ENCODE measurements at regions not wholly inside any gene's neighbourhood (a gene's known extent, or its start where the extent isn't known, plus 50 kb on each side); places are given as distances from the start of the nearest gene placed in this dataset.

- TF ChIP-seq EP300 (IDR thresholded peaks at IDR 0.05) (no peak), POLR2A (IDR thresholded peaks at IDR 0.05) (no peak)
- TF ChIP-seq, protein P1, sequence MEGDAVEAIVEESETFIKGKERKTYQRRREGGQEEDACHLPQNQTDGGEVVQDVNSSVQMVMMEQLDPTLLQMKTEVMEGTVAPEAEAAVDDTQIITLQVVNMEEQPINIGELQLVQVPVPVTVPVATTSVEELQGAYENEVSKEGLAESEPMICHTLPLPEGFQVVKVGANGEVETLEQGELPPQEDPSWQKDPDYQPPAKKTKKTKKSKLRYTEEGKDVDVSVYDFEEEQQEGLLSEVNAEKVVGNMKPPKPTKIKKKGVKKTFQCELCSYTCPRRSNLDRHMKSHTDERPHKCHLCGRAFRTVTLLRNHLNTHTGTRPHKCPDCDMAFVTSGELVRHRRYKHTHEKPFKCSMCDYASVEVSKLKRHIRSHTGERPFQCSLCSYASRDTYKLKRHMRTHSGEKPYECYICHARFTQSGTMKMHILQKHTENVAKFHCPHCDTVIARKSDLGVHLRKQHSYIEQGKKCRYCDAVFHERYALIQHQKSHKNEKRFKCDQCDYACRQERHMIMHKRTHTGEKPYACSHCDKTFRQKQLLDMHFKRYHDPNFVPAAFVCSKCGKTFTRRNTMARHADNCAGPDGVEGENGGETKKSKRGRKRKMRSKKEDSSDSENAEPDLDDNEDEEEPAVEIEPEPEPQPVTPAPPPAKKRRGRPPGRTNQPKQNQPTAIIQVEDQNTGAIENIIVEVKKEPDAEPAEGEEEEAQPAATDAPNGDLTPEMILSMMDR (IDR thresholded peaks at IDR 0.05) = no peak
Observed at GRCh38 chr4:54838301-54838700, 180.5 kb downstream of the KIT start.

All from tibial nerve (tissue), 4 donors.